GM12891 (cell line): ENCODE measurements at regions not wholly inside any gene's neighbourhood (a gene's known extent, or its start where the extent isn't known, plus 50 kb on each side); places are given as distances from the start of the nearest gene placed in this dataset.

Experiments used
- POLR2A ChIP-seq: IDR thresholded peaks from 2 replicates; pipeline ENCODE4 v1.6.1; 2011; ENCODE audit warnings: low read depth, low read length, control low read depth
- POLR2AphosphoS5 ChIP-seq: IDR thresholded peaks from 2 replicates; pipeline ENCODE4 v1.6.1; 2011; ENCODE audit warnings: low read depth, low read length, control low read depth
- POU2F2 ChIP-seq: IDR thresholded peaks from 2 replicates; pipeline ENCODE4 v1.6.1; 2011; ENCODE audit warnings: low read depth, mild to moderate bottlenecking, control low read depth, low read length, moderate library complexity
- TAF1 ChIP-seq: IDR thresholded peaks from 2 replicates; pipeline ENCODE4 v1.6.1; 2011; ENCODE audit warnings: low read depth, low read length, control low read depth

DNA sequence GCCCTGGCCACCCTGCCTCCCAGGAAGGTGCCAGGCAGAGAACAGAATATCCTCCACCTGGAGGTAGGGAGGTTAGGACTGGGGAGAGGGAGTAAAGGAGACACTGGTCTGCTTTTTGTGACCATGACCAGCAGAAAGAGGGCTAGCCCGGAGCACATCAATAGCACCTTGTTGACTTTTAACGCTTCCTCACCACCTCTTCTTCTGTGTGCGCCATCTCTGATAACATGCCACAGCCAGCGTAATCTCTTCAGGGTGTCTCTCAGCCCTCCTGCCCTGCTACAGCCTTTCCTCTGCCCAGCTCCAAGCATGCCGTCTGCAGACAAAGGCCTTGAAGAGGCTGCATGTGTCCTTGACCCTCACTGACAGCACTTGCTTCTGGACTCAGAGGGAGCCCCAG is 50.9 kb upstream of the GJA5 start:
- no peak for TF ChIP-seq POLR2A
- TF ChIP-seq POLR2AphosphoS5 = no peak
- no peak for TF ChIP-seq TAF1
- TF ChIP-seq POU2F2 = no peak
